Keratinocyte (primary cell): ENCODE measurements at regions not wholly inside any gene's neighbourhood (a gene's known extent, or its start where the extent isn't known, plus 50 kb on each side); places are given as distances from the start of the nearest gene placed in this dataset.

Experiments used
- DNase-seq: peaks from one replicate; pipeline ENCODE4 v3.0.0-alpha.2; 2011; ENCODE audit warnings: low read depth, missing footprints, low spot score
- FAIRE-seq: peaks from 2 replicates; lab custom pipeline; 2011; peaks lifted over from hg19 to GRCh38; lab: Jason Lieb, UNC
- H2AFZ ChIP-seq: 2 replicates; pipeline ENCODE4 v1.6.0; 2012; ENCODE audit warnings: low read length, control low read depth, inconsistent platforms; ENCODE audit not compliant: control insufficient read depth
- H3K27ac ChIP-seq: 2 replicates; pipeline ENCODE4 v1.5.1; 2011; ENCODE audit warnings: low read length; ENCODE audit not compliant: control insufficient read depth, insufficient read depth
- H3K27me3 ChIP-seq: 3 replicates; pipeline ENCODE4 v1.6.0; 2011; ENCODE audit warnings: low read length; ENCODE audit not compliant: control insufficient read depth, insufficient read depth; ENCODE audit errors: extremely low read depth
- H3K36me3 ChIP-seq, 2 experiments: 2 replicates in 1 of 2; 3 replicates in 1 of 2; pipeline ENCODE4 v1.5.1; 2011; ENCODE audit warnings: low read length in 2 of 2, mild to moderate bottlenecking in 1 of 2; ENCODE audit not compliant: control insufficient read depth in 2 of 2, insufficient read depth in 2 of 2; ENCODE audit errors: extremely low read depth in 1 of 2
- H3K4me1 ChIP-seq: 3 replicates; pipeline ENCODE4 v1.5.1; 2011; ENCODE audit warnings: low read length; ENCODE audit not compliant: control insufficient read depth, insufficient read depth; ENCODE audit errors: extremely low read depth
- H3K4me2 ChIP-seq: 3 replicates; pipeline ENCODE4 v1.6.0; 2011; ENCODE audit warnings: low read depth, low read length; ENCODE audit not compliant: control insufficient read depth, insufficient read depth; ENCODE audit errors: extremely low read depth
- H3K4me3 ChIP-seq, 3 experiments: fragments of 200-600 bp in 1 of 3; sonication (generic) in 1 of 3; 2 replicates in 2 of 3; 3 replicates in 1 of 3; pipeline ENCODE4 v1.5.1; 2011 to 2016; ENCODE audit warnings: low read length in 3 of 3, mild to moderate bottlenecking in 3 of 3, control low read depth in 2 of 3, inconsistent platforms in 1 of 3, low read depth in 1 of 3, mixed read lengths in 1 of 3, mixed run types in 1 of 3, moderate library complexity in 1 of 3; ENCODE audit not compliant: control insufficient read depth in 2 of 3, insufficient read depth in 2 of 3; ENCODE audit errors: extremely low read depth in 1 of 3
- H3K79me2 ChIP-seq: 2 replicates; pipeline ENCODE4 v1.6.0; 2012; ENCODE audit warnings: low read length; ENCODE audit not compliant: control insufficient read depth, insufficient read depth
- H3K9ac ChIP-seq: 3 replicates; pipeline ENCODE4 v1.6.0; 2011; ENCODE audit warnings: low read length; ENCODE audit not compliant: control insufficient read depth, insufficient read depth; ENCODE audit errors: extremely low read depth
- H3K9me1 ChIP-seq: 3 replicates; pipeline ENCODE4 v1.6.0; 2011; ENCODE audit warnings: low read length; ENCODE audit not compliant: control insufficient read depth, insufficient read depth; ENCODE audit errors: extremely low read depth
- H3K9me3 ChIP-seq: 2 replicates; pipeline ENCODE4 v1.5.1; 2012; ENCODE audit warnings: low read depth, low read length; ENCODE audit not compliant: control insufficient read depth
- H4K20me1 ChIP-seq: 3 replicates; pipeline ENCODE4 v1.6.0; 2011; ENCODE audit warnings: low read length; ENCODE audit not compliant: control insufficient read depth, insufficient read depth; ENCODE audit errors: extremely low read depth
- EZH2 ChIP-seq: IDR thresholded peaks from one replicate; pipeline ENCODE4 v1.6.1; 2012; ENCODE audit warnings: inconsistent platforms, mild to moderate bottlenecking, low read length, moderate library complexity
- dilution Hi-C: fragments of 300-500 bp; cut with MboI; formaldehyde crosslinking; loops from one replicate; pipeline ENCODE4 v1.7.0; 2020; ENCODE audit warnings: low sequenced_read_pairs; ENCODE audit not compliant: extremely low pct_ligation_motif_present
- TF ChIP-seq, protein P1 (sequence below), 3 experiments: IDR thresholded peaks in 1 of 3; conservative IDR thresholded peaks in 1 of 3; optimal IDR thresholded peaks in 1 of 3; 2 replicates in 2 of 3; 3 replicates in 1 of 3; pipeline versions ENCODE3 to v1.5.1; 2011; ENCODE audit warnings: low read length in 3 of 3, mild to moderate bottlenecking in 3 of 3, moderate library complexity in 2 of 3, control low read depth in 1 of 3, inconsistent platforms in 1 of 3; ENCODE audit not compliant: insufficient read depth in 2 of 3; ENCODE audit errors: extremely low read depth in 1 of 3

DNA sequence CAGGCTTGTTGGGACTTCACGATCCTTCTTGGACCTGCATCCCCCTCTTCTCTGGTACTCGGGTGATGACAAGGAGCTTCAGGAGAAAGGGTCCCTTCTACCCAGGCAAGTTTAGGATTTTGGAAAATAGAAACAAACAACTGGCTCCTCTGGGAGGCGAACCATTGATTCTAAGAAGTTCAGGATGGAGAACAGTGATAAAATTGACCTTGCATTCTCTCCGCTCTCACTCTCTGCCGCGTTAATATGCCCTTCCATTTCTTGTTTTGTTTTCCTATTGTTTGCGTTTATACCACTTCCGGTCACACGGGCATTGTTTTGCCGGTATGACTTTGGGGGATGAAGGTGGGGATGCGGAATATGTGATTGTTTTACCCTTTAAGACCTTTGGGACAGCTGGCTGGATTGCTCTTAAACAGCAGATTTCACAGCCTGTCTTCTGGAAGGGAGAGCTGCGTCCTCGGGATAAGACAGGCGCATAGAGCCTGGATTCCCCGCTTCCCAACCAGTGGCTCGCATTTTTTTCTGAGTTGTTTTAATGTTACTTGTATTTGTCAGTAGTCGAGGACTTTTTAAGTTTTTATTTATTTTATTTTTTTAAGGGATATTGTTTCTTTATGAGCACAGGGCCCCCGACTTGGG, 144.3 kb upstream of the ZNF184 start:
- Histone ChIP-seq H2AFZ (peak overlapping the region; percentile 99), H4K20me1 (no peaks in the 10 kb centered on the region), H3K27me3 (no peaks in the 10 kb centered on the region), H3K36me3 (no peaks in the 10 kb centered on the region), H3K4me2 (peak overlapping the region; percentile 97), H3K4me1 (peaks cover 3% of the 10 kb centered on the region), H3K79me2 (no peaks in the 10 kb centered on the region), H3K9me3 (no peaks in the 10 kb centered on the region), H3K27ac (peak overlapping the region; percentile 22), H3K9me1 (no peaks in the 10 kb centered on the region), H3K9ac (peak overlapping the region; percentile 66), H3K4me3 (peak overlapping the region; percentile 44 to 98 (median 80))
- FAIRE-seq (peak; percentile 56), DNase-seq (no peak)
- dilution Hi-C loops: no loop called here
- TF ChIP-seq, protein P1, sequence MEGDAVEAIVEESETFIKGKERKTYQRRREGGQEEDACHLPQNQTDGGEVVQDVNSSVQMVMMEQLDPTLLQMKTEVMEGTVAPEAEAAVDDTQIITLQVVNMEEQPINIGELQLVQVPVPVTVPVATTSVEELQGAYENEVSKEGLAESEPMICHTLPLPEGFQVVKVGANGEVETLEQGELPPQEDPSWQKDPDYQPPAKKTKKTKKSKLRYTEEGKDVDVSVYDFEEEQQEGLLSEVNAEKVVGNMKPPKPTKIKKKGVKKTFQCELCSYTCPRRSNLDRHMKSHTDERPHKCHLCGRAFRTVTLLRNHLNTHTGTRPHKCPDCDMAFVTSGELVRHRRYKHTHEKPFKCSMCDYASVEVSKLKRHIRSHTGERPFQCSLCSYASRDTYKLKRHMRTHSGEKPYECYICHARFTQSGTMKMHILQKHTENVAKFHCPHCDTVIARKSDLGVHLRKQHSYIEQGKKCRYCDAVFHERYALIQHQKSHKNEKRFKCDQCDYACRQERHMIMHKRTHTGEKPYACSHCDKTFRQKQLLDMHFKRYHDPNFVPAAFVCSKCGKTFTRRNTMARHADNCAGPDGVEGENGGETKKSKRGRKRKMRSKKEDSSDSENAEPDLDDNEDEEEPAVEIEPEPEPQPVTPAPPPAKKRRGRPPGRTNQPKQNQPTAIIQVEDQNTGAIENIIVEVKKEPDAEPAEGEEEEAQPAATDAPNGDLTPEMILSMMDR (optimal IDR thresholded peaks at IDR 0.05 in 1 of 3, IDR thresholded peaks at IDR 0.05 in 1 of 3, conservative IDR thresholded peaks at IDR 0.05 in 1 of 3; ENCODE audit: extremely low read depth in 1 of 3, insufficient read depth in 2 of 3, low read length in 3 of 3): no peak
- TF ChIP-seq EZH2: no peak

DNA sequence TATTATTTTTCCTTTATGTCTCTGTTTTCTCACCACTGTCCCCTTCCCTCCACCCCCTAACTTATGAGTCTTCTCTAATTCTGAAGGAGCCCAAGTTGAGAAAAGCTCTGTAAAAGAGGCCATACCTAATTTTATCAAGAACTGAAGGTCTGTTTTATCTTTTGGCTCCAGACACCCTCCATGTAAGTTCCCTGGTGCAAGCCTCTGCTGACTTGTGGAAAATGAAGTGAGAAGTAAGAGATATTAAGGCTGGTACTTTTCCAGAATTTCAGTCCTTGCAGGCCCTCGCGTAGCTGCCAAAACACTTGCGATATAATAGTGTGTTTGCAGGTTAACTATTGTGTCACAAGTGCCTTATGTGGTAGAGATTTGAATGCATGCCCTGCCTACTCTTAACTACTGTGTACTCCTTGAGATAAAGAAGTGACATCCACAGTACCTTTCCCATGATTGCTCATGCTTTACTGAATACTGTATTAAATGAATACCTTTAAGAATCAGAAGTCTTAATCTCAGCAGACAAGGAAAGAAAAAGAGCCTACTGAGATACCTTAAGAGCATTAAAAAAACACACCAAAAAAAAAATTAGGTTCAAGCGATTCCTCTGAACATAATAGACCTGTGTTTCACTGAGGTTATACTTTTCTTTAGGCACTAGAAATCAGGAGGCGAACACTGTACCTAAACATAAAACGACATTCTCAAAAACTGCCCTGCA, 143.6 kb upstream of the ZNF184 start:
- DNase-seq: no peak
- no peak for FAIRE-seq
- dilution Hi-C loops: no loop called here
- H3K4me2 ChIP-seq: peak overlapping the region; percentile 97
- peak overlapping the region; percentile 44 to 98 (median 80) for H3K4me3 ChIP-seq
- H3K9me1 ChIP-seq: no peaks in the 10 kb centered on the region
- no peaks in the 10 kb centered on the region for H3K36me3 ChIP-seq
- peak overlapping the region; percentile 99 for H2AFZ ChIP-seq
- no peak for TF ChIP-seq EZH2
- TF ChIP-seq, protein P1 (optimal IDR thresholded peaks at IDR 0.05 in 1 of 3, IDR thresholded peaks at IDR 0.05 in 1 of 3, conservative IDR thresholded peaks at IDR 0.05 in 1 of 3; ENCODE audit: extremely low read depth in 1 of 3, insufficient read depth in 2 of 3, low read length in 3 of 3): no peak
- H3K27me3 ChIP-seq: no peaks in the 10 kb centered on the region
- no peaks in the 10 kb centered on the region for H4K20me1 ChIP-seq
- H3K9me3 ChIP-seq: no peaks in the 10 kb centered on the region
- H3K9ac ChIP-seq: peak overlapping the region; percentile 66
- peaks cover 3% of the 10 kb centered on the region for H3K4me1 ChIP-seq
- H3K79me2 ChIP-seq: no peaks in the 10 kb centered on the region
- no peak overlapping the region for H3K27ac ChIP-seq
